ENCODE measurements at regions not wholly inside any gene's neighbourhood (a gene's known extent, or its start where the extent isn't known, plus 50 kb on each side); places are given as distances from the start of the nearest gene placed in this dataset.

GRCh38 chr7:142606081-142606480, 143.2 kb upstream of the PRSS1 start:
- no peak for DNase-seq (ENCODE audit: low spot score)
- Histone ChIP-seq H3K9me3 (no peaks in the 10 kb centered on the region), H3K27ac (no peak overlapping the region), H3K4me3 (no peak overlapping the region), H3K4me1 (replicated peaks) (no peaks in the 10 kb centered on the region), H3K36me3 (no peaks in the 10 kb centered on the region), H3K27me3 (replicated peaks; ENCODE audit: insufficient read depth) (no peaks in the 10 kb centered on the region)
- WGBS, result 76% methylated on average over 5 of the region's 5 CpGs
- intact Hi-C loops (cut with DNase I), result loop anchor here (10.0 kb wide), 1 partner anchor 179 kb away; no protein-coding TSS in a partner anchor
- TF ChIP-seq POLR2A (IDR thresholded peaks at IDR 0.05), result no peak
- TF ChIP-seq CTCF (IDR thresholded peaks at IDR 0.05), result no peak
- TF ChIP-seq POLR2AphosphoS5 (IDR thresholded peaks at IDR 0.05), result no peak

- Histone ChIP-seq H3K36me3 (no peaks in the 10 kb centered on the region), H3K4me3 (no peak overlapping the region), H3K27ac (no peak overlapping the region), H3K27me3 (replicated peaks; ENCODE audit: insufficient read depth) (no peaks in the 10 kb centered on the region), H3K9me3 (no peaks in the 10 kb centered on the region), H3K4me1 (replicated peaks) (no peaks in the 10 kb centered on the region)
- intact Hi-C loops (cut with DNase I), result loop anchor here (10.0 kb wide), 1 partner anchor 180 kb away; no protein-coding TSS in a partner anchor
- TF ChIP-seq POLR2A (IDR thresholded peaks at IDR 0.05) (no peak), POLR2AphosphoS5 (IDR thresholded peaks at IDR 0.05) (no peak), CTCF (IDR thresholded peaks at IDR 0.05) (no peak)
- DNase-seq (ENCODE audit: low spot score), result no peak
- 47% methylated on average over 3 of the region's 3 CpGs for WGBS
Observed at GRCh38 chr7:142604671-142605070, 144.6 kb upstream of the PRSS1 start.

GRCh38 chr7:142603870-142604448, 145.3 kb upstream of the PRSS1 start:
- WGBS, result 14% methylated on average over 9 of the region's 9 CpGs
- no peak for TF ChIP-seq POLR2AphosphoS5 (IDR thresholded peaks at IDR 0.05)
- TF ChIP-seq POLR2A (IDR thresholded peaks at IDR 0.05), result no peak
- TF ChIP-seq CTCF (IDR thresholded peaks at IDR 0.05), result peak in 3 of 4 experiments; percentile 60 to 70 (median 69)
- Histone ChIP-seq H3K27me3 (replicated peaks; ENCODE audit: insufficient read depth) (no peaks in the 10 kb centered on the region), H3K4me3 (no peak overlapping the region), H3K9me3 (no peaks in the 10 kb centered on the region), H3K36me3 (no peaks in the 10 kb centered on the region), H3K4me1 (replicated peaks) (no peaks in the 10 kb centered on the region), H3K27ac (no peak overlapping the region)
- DNase-seq (ENCODE audit: low spot score), result peak; percentile 23
- intact Hi-C loops (cut with DNase I), result loop anchor here (10.0 kb wide), 1 partner anchor 181 kb away; no protein-coding TSS in a partner anchor

- Histone ChIP-seq H3K4me1 (replicated peaks) (no peaks in the 10 kb centered on the region), H3K27ac (no peak overlapping the region), H3K9me3 (no peaks in the 10 kb centered on the region), H3K4me3 (no peak overlapping the region), H3K27me3 (replicated peaks; ENCODE audit: insufficient read depth) (no peaks in the 10 kb centered on the region), H3K36me3 (no peaks in the 10 kb centered on the region)
- WGBS, result 35% methylated on average over 8 of the region's 8 CpGs
- intact Hi-C loops (cut with DNase I), result loop anchor here (10.0 kb wide), 1 partner anchor 182 kb away; no protein-coding TSS in a partner anchor
- no peak for TF ChIP-seq CTCF (IDR thresholded peaks at IDR 0.05)
- no peak for TF ChIP-seq POLR2AphosphoS5 (IDR thresholded peaks at IDR 0.05)
- TF ChIP-seq POLR2A (IDR thresholded peaks at IDR 0.05), result no peak
- no peak for DNase-seq (ENCODE audit: low spot score)
Observed at GRCh38 chr7:142602756-142603155, 146.5 kb upstream of the PRSS1 start.

GRCh38 chr7:142602183-142602582, 147.1 kb upstream of the PRSS1 start:
- Histone ChIP-seq H3K27me3 (replicated peaks; ENCODE audit: insufficient read depth) (no peaks in the 10 kb centered on the region), H3K9me3 (no peaks in the 10 kb centered on the region), H3K27ac (no peak overlapping the region), H3K4me3 (no peak overlapping the region), H3K4me1 (replicated peaks) (no peaks in the 10 kb centered on the region), H3K36me3 (no peaks in the 10 kb centered on the region)
- TF ChIP-seq POLR2A (IDR thresholded peaks at IDR 0.05), result no peak
- no peak for TF ChIP-seq CTCF (IDR thresholded peaks at IDR 0.05)
- no peak for TF ChIP-seq POLR2AphosphoS5 (IDR thresholded peaks at IDR 0.05)
- intact Hi-C loops (cut with DNase I), result loop anchor here (10.0 kb wide), 1 partner anchor 183 kb away; no protein-coding TSS in a partner anchor
- no peak for DNase-seq (ENCODE audit: low spot score)
- WGBS, result 87% methylated on average over 9 of the region's 9 CpGs
